B cell (primary cell): ENCODE measurements at regions not wholly inside any gene's neighbourhood (a gene's known extent, or its start where the extent isn't known, plus 50 kb on each side); places are given as distances from the start of the nearest gene placed in this dataset.

Source experiments
- ATAC-seq: fragments of 200-7000 bp; cut with Tn5 transposase; one replicate; pipeline ENCODE4 v1.10.0; 2021; ENCODE audit warnings: low read depth, mild to moderate bottlenecking, moderate number of reproducible peaks, moderate library complexity
- CTCF ChIA-PET: fragments of 350-600 bp; sonication (Branson Sonifier 250); formaldehyde crosslinking; loops from one replicate; lab custom pipeline; 2021; ENCODE audit warnings: antibody characterized with exemption, inconsistent platforms; lab: Charles Lee
- POLR2A ChIA-PET: fragments of 350-600 bp; sonication (Branson Sonifier 250); formaldehyde crosslinking; loops from one replicate; lab custom pipeline; 2021; ENCODE audit warnings: antibody characterized with exemption; lab: Charles Lee
- DNase-seq: peaks from one replicate; pipeline ENCODE4 v3.0.0; 2013
- H2AFZ ChIP-seq: 2 replicates; pipeline ENCODE4 v1.6.1; 2012; ENCODE audit warnings: mild to moderate bottlenecking, low read depth, low read length; ENCODE audit not compliant: insufficient read depth, poor library complexity, severe bottlenecking
- H3K27ac ChIP-seq, 2 donors: 1 replicate in 1 of 2; 2 replicates in 1 of 2; pipeline ENCODE4 v1.5.1; 2012 to 2013; ENCODE audit warnings: low read length in 2 of 2, mild to moderate bottlenecking in 2 of 2, moderate library complexity in 1 of 2
- H3K27me3 ChIP-seq, 4 experiments: fragments of 200-600 bp in 1 of 4; sonication (generic) in 1 of 4; replicated peaks in 1 of 4; 1 replicate in 2 of 4; 2 replicates in 2 of 4; pipeline versions ENCODE4 v1.6.1 to v1.7.0; 2013 to 2016; ENCODE audit warnings: low read length in 3 of 4, mild to moderate bottlenecking in 2 of 4, mixed read lengths in 1 of 4, moderate library complexity in 1 of 4; ENCODE audit not compliant: insufficient read depth in 4 of 4, control insufficient read depth in 3 of 4; ENCODE audit errors: control extremely low read depth in 1 of 4
- H3K36me3 ChIP-seq, 2 experiments: replicated peaks in 1 of 2; 1 replicate in 1 of 2; 2 replicates in 1 of 2; pipeline versions ENCODE4 v1.6.1 to v1.7.1; 2013; ENCODE audit warnings: low read length in 1 of 2; ENCODE audit not compliant: insufficient read depth in 2 of 2, control insufficient read depth in 1 of 2; ENCODE audit errors: control extremely low read depth in 1 of 2, extremely low read depth in 1 of 2
- H3K4me1 ChIP-seq, 2 donors: fragments of 200-600 bp in 1 of 2; sonication (generic) in 1 of 2; 1 replicate in 1 of 2; 2 replicates in 1 of 2; pipeline versions ENCODE4 v1.5.1 to v1.6.1; 2013 to 2017; ENCODE audit warnings: low read length in 2 of 2; ENCODE audit not compliant: control insufficient read depth in 2 of 2, insufficient read depth in 2 of 2
- H3K4me2 ChIP-seq: replicated peaks from 2 replicates; pipeline ENCODE3; 2012; ENCODE audit warnings: mild to moderate bottlenecking, low read depth, low read length; ENCODE audit not compliant: poor library complexity, severe bottlenecking
- H3K4me3 ChIP-seq, 5 experiments: fragments of 200-600 bp in 1 of 5; sonication (generic) in 1 of 5; 1 replicate in 3 of 5; 2 replicates in 2 of 5; pipeline versions ENCODE4 v1.5.1 to v1.7.0; 2011 to 2016; ENCODE audit warnings: low read length in 4 of 5, mild to moderate bottlenecking in 4 of 5, low read depth in 2 of 5, control low read depth in 1 of 5, moderate library complexity in 1 of 5; ENCODE audit not compliant: insufficient read depth in 1 of 5; ENCODE audit errors: control extremely low read depth in 1 of 5, extremely low read depth in 1 of 5
- H3K79me2 ChIP-seq: fragments of 200-600 bp; sonication (generic); one replicate; pipeline ENCODE4 v1.6.0; 2016; ENCODE audit warnings: low read length; ENCODE audit not compliant: control insufficient read depth, insufficient read depth
- H3K9ac ChIP-seq: fragments of 200-600 bp; sonication (generic); 2 replicates; pipeline ENCODE4 v1.6.1; 2017; ENCODE audit warnings: mild to moderate bottlenecking, low read length, moderate library complexity
- H3K9me3 ChIP-seq, 3 donors: one replicate each; pipeline versions ENCODE4 v1.6.1 to v1.7.1; 2013; ENCODE audit warnings: low read length in 2 of 3; ENCODE audit not compliant: control insufficient read depth in 2 of 3, insufficient read depth in 1 of 3; ENCODE audit errors: control extremely low read depth in 1 of 3
- H4K20me1 ChIP-seq: 2 replicates; pipeline ENCODE4 v1.6.0; 2012; ENCODE audit warnings: mild to moderate bottlenecking, low read length; ENCODE audit not compliant: insufficient read depth, control insufficient read depth, poor library complexity, severe bottlenecking
- H3K27ac Mint-ChIP-seq: one replicate; pipeline ENCODE4 v1.8.0; 2021; ENCODE audit warnings: mixed read lengths
- H3K27me3 Mint-ChIP-seq: one replicate; pipeline ENCODE4 v1.8.0; 2021; ENCODE audit warnings: mixed read lengths
- H3K4me1 Mint-ChIP-seq: one replicate; pipeline ENCODE4 v1.8.0; 2021; ENCODE audit warnings: mixed read lengths
- H3K4me3 Mint-ChIP-seq: one replicate; pipeline ENCODE4 v1.8.0; 2021; ENCODE audit warnings: mixed read lengths
- H3K9me3 Mint-ChIP-seq: one replicate; pipeline ENCODE4 v1.8.0; 2022; ENCODE audit warnings: mixed read lengths; ENCODE audit not compliant: insufficient read depth
- CTCF ChIP-seq: fragments of 200-600 bp; IDR thresholded peaks from one replicate; pipeline ENCODE4 v1.8.0; 2022; ENCODE audit warnings: antibody characterized with exemption, mild to moderate bottlenecking
- EZH2 ChIP-seq: IDR thresholded peaks from 2 replicates; pipeline ENCODE4 v1.6.1; 2012; ENCODE audit warnings: borderline replicate concordance, low read depth, mild to moderate bottlenecking, moderate library complexity, low read length; ENCODE audit not compliant: insufficient read depth, poor library complexity, severe bottlenecking
- WGBS: methylation state at CpG from one replicate; pipeline ENCODE4 v1.1.5; 2013; ENCODE audit warnings: missing lambda C conversion rate; ENCODE audit not compliant: insufficient coverage; 5-methylcytosine and 5-hydroxymethylcytosine counted together
- intact Hi-C: fragments of 100-400 bp; cut with micrococcal nuclease; formaldehyde crosslinking; loops from one replicate; pipeline ENCODE4 v1.10.0; 2022

DNA sequence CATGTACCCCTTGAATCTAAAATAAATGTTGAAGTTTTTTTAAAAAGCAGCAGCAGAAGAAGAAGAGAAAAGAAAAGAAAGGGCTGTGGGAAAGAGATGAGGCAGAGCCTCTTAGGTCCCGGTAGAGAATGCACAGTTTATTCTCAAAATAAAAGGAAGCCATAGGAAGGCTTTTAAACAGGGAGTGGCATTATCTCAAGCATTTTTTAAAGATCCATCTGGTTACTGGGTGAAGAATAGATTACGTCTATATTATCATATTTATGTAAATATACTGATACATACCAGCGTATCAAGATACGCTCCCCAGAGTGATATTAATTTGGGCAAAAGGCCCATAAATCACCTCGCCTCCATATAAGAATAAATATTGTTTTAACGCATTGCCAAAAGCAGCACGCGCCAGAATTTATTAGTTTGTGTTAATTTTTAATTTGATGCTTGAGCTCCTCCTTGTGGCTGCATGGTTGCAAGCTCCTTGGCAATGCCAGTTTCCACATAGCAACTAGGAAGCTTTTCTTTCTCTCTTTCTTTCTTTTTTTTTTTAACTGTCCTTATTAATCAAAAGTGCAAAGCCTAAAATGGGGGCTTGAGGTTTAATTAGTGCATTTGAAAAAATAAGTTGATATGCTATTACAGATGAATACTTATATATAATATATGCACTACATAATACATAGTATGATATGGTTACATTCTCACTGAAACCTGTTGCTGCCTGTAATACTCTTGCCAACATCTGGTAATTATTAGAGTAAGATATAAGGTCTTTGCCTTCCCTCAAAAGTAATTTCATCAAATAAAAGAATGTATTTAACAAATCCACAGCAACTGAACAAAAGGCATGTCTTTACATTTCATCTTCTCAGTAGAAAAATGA, 242.8 kb upstream of the UBE2E2 start:
- DNase-seq (peak; percentile 28), ATAC-seq (no peak)
- no peak overlapping the region for H3K9ac ChIP-seq
- Mint-ChIP-seq H3K27me3 (peaks cover 4% of the 10 kb centered on the region), H3K9me3 (no peaks in the 10 kb centered on the region), H3K4me3 (no peak overlapping the region), H3K27ac (no peak overlapping the region), H3K4me1 (peaks cover 7% of the 10 kb centered on the region)
- H3K4me1 ChIP-seq: no peaks in the 10 kb centered on the region
- no CpG with 5 or more reads among the region's 8 CpGs for WGBS
- peak overlapping the region; percentile 15 for H2AFZ ChIP-seq
- no peak overlapping the region for H3K27ac ChIP-seq
- H3K4me3 ChIP-seq: no peak overlapping the region
- H3K79me2 ChIP-seq: no peaks in the 10 kb centered on the region
- intact Hi-C loops: loop anchor here (2.0 kb wide), 1 partner anchor 396 kb away; no protein-coding TSS in a partner anchor
- CTCF ChIA-PET: interaction anchor here (0.7 to 1.5 kb wide), 8 partner anchors 8 to 397 kb away, joined by 3 to 5 read pairs (median 3); no protein-coding TSS in a partner anchor
- TF ChIP-seq CTCF: peak; percentile 67
- no peak for TF ChIP-seq EZH2
- no peaks in the 10 kb centered on the region for H4K20me1 ChIP-seq
- no peak overlapping the region for H3K4me2 ChIP-seq
- H3K9me3 ChIP-seq: no peaks in the 10 kb centered on the region
- H3K36me3 ChIP-seq: no peaks in the 10 kb centered on the region
- POLR2A ChIA-PET: no interaction called here
- no peaks in the 10 kb centered on the region for H3K27me3 ChIP-seq

DNA sequence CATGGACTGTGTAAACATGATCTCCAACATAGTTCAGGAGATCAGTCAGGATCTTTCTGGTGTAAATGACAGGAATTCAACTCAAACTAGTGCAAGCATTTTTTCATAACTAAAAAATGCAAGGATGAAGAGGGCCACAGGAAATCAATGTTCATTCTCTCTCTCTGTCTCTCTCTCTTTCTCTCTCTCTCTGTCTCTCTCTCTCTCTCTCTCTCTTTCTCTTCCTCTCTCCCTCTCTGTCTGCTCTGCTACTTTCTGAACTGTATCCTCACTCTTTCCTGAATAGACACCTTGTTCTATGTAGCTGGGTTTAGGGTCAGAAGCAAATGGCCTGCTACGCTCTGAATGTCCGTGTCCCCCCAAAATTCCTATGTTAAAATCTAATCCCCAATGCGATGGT, 240.9 kb upstream of the UBE2E2 start:
- Mint-ChIP-seq H3K27ac (no peak overlapping the region), H3K9me3 (no peaks in the 10 kb centered on the region), H3K4me1 (peaks cover 7% of the 10 kb centered on the region), H3K4me3 (no peak overlapping the region), H3K27me3 (peaks cover 4% of the 10 kb centered on the region)
- Histone ChIP-seq H2AFZ (no peak overlapping the region), H3K4me1 (no peaks in the 10 kb centered on the region), H3K27me3 (no peaks in the 10 kb centered on the region), H3K79me2 (no peaks in the 10 kb centered on the region), H4K20me1 (no peaks in the 10 kb centered on the region), H3K36me3 (no peaks in the 10 kb centered on the region), H3K4me2 (no peak overlapping the region), H3K27ac (no peak overlapping the region), H3K9me3 (no peaks in the 10 kb centered on the region), H3K9ac (no peak overlapping the region), H3K4me3 (no peak overlapping the region)
- intact Hi-C loops: no loop called here
- no peak for ATAC-seq
- no CpG with 5 or more reads among the region's 3 CpGs for WGBS
- no peak for DNase-seq
- ChIA-PET POLR2A (no interaction called here), CTCF (no interaction called here)
- no peak for TF ChIP-seq CTCF
